Thyroid gland (tissue), 4 donors: ENCODE measurements at regions not wholly inside any gene's neighbourhood (a gene's known extent, or its start where the extent isn't known, plus 50 kb on each side); places are given as distances from the start of the nearest gene placed in this dataset. TPM values are rescaled to one million over a fixed set of nuclear protein-coding genes. Genes with fewer than 3 reads are reported as not detected.
"Not testable (repeated sequence)": the region's sequence is repeated elsewhere in the genome, so short reads cannot be mapped to it uniquely, and the experiment has no call there.

Source experiments
- DNase-seq, 2 donors: peaks; one replicate each; pipeline ENCODE4 v3.0.0-alpha.2; 2019
- H3K27ac ChIP-seq, 3 donors: fragments of 200-600 bp; sonication (generic); 1 replicate in 2 of 3; 2 replicates in 1 of 3; pipeline ENCODE4 v1.5.1; 2016 to 2019; ENCODE audit warnings: mild to moderate bottlenecking in 1 of 3, moderate library complexity in 1 of 3
- H3K27me3 ChIP-seq: fragments of 200-600 bp; sonication (generic); one replicate; pipeline ENCODE4 v1.5.1; 2019
- H3K36me3 ChIP-seq, 2 donors: fragments of 200-600 bp; sonication (generic); one replicate each; pipeline ENCODE4 v1.5.1; 2016 to 2019
- H3K4me1 ChIP-seq, 2 donors: fragments of 200-600 bp; sonication (generic); one replicate each; pipeline ENCODE4 v1.5.1; 2017 to 2019
- H3K4me3 ChIP-seq, 3 donors: fragments of 200-600 bp; sonication (generic); replicated peaks in 1 of 3; 1 replicate in 2 of 3; 2 replicates in 1 of 3; pipeline ENCODE4 v1.5.1; 2016; ENCODE audit warnings: mild to moderate bottlenecking in 1 of 3
- H3K9me3 ChIP-seq: fragments of 200-600 bp; sonication (generic); one replicate; pipeline ENCODE4 v1.5.1; 2017
- POLR2A ChIP-seq, 2 donors: fragments of 450-650 bp; IDR thresholded peaks; one replicate each; pipeline ENCODE4 v1.6.1; 2017; ENCODE audit warnings: antibody characterized with exemption in 2 of 2, mild to moderate bottlenecking in 2 of 2, moderate library complexity in 1 of 2
- WGBS, 2 donors: methylation state at CpG; one replicate each; pipeline ENCODE4 v1.1.5; 2017; 5-methylcytosine and 5-hydroxymethylcytosine counted together
- intact Hi-C: fragments of 100-400 bp; cut with DNase I; formaldehyde crosslinking; loops from one replicate; pipeline ENCODE4 v1.15.1; 2023
- small RNA-seq: library from RNA; depleted of rRNA; stranded (forward); fragments of <200 nt; gene quantifications from one replicate; pipeline ENCODE3, GENCODE V24; 2016
- TF ChIP-seq, protein P1 (sequence below), 6 experiments: fragments of 200-600 bp in 3 of 6; fragments of 450-650 bp in 3 of 6; sonication (generic) in 3 of 6; IDR thresholded peaks; one replicate each; pipeline ENCODE4 v1.5.1; 2016 to 2019; ENCODE audit warnings: antibody characterized with exemption in 6 of 6, mild to moderate bottlenecking in 2 of 6, inconsistent platforms in 1 of 6, moderate library complexity in 1 of 6

DNA sequence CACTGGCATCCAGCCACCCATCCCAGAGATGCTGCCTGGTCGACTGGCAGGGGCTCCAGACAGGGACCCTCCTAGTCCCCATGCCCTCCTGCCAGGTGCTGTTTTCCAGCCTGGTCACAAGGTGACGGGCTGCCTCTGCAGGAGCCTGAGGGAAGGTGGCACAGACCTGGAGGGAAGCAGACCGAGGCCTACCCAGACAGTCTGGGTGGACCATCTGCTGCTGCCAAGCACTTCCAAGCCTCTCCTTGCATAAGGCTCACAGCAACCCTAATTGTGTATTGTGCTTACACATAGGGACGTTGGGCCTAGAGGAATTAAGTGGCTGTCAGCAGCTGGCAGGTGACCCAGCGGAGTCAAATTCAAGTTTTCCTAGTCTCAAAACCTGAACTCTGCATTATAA lies 90.1 kb upstream of the KCNJ18 start:
- 47 to 76% methylated on average over 3 to 4 of the region's 5 CpGs for whole genome bisulfite sequencing, 2 donors
- no peak overlapping the region for H3K27ac ChIP-seq
- no peaks in the 10 kb centered on the region for H3K4me1 ChIP-seq
- H3K36me3 ChIP-seq, result no peaks in the 10 kb centered on the region
- intact Hi-C loops, result no loop called here
- no peaks in the 10 kb centered on the region for H3K27me3 ChIP-seq
- DNase-seq, result no peak
- no peak for TF ChIP-seq POLR2A (IDR thresholded peaks at IDR 0.05)
- TF ChIP-seq, protein P1, sequence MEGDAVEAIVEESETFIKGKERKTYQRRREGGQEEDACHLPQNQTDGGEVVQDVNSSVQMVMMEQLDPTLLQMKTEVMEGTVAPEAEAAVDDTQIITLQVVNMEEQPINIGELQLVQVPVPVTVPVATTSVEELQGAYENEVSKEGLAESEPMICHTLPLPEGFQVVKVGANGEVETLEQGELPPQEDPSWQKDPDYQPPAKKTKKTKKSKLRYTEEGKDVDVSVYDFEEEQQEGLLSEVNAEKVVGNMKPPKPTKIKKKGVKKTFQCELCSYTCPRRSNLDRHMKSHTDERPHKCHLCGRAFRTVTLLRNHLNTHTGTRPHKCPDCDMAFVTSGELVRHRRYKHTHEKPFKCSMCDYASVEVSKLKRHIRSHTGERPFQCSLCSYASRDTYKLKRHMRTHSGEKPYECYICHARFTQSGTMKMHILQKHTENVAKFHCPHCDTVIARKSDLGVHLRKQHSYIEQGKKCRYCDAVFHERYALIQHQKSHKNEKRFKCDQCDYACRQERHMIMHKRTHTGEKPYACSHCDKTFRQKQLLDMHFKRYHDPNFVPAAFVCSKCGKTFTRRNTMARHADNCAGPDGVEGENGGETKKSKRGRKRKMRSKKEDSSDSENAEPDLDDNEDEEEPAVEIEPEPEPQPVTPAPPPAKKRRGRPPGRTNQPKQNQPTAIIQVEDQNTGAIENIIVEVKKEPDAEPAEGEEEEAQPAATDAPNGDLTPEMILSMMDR (IDR thresholded peaks at IDR 0.05), result no peak
- H3K9me3 ChIP-seq, result no peaks in the 10 kb centered on the region
- H3K4me3 ChIP-seq, result no peak overlapping the region

DNA sequence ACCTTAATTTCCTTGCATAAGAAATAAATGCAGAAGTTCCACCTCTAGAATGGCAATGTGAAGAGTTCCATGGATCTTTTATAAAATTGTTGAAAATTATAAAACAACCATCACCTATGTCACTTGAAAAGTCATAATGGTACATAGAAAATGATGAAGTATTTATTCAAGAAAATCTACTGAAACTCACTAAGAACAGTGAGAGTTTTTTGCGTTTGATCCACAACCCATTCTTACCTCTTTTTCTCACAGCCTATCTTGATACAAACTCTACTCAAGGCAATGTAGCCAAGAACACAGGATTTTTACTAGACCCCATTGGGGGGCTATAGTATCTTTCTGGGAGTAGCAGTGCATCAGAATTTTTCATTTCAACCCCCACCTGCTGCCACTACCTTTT lies 89.0 kb upstream of the KCNJ18 start:
- H3K36me3 ChIP-seq, intact Hi-C loops, H3K4me1 ChIP-seq, DNase-seq, H3K27ac ChIP-seq, H3K9me3 ChIP-seq, H3K4me3 ChIP-seq, H3K27me3 ChIP-seq: not testable (repeated sequence)
- 93 to 95% methylated on average over 1 of the region's 1 CpG for WGBS, 2 donors

DNA sequence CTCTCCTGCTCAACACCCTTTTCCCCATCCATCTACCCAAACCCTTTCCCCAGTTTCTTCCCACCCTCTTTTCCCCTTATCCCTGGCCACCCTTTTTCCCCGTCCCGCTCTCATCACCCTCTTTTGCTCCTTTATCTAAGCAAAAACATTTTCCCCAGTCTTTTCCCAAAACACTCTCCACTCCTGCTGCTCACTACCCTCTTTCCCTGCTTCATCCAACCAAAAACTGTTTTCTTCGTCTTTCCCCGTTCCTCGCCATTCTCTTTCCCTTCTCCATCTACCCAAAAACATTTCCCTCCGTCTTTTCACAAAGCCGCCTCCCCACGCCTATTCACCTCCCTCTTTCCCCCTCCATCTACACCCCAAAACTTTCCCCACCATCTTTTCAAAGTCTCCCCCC lies 80.9 kb upstream of the KCNJ18 start:
- H3K36me3 ChIP-seq, H3K27me3 ChIP-seq, DNase-seq, H3K4me3 ChIP-seq, H3K4me1 ChIP-seq, intact Hi-C loops, H3K9me3 ChIP-seq, H3K27ac ChIP-seq: not testable (repeated sequence)
- 93 to 95% methylated on average over 8 of the region's 8 CpGs for WGBS, 2 donors

DNA sequence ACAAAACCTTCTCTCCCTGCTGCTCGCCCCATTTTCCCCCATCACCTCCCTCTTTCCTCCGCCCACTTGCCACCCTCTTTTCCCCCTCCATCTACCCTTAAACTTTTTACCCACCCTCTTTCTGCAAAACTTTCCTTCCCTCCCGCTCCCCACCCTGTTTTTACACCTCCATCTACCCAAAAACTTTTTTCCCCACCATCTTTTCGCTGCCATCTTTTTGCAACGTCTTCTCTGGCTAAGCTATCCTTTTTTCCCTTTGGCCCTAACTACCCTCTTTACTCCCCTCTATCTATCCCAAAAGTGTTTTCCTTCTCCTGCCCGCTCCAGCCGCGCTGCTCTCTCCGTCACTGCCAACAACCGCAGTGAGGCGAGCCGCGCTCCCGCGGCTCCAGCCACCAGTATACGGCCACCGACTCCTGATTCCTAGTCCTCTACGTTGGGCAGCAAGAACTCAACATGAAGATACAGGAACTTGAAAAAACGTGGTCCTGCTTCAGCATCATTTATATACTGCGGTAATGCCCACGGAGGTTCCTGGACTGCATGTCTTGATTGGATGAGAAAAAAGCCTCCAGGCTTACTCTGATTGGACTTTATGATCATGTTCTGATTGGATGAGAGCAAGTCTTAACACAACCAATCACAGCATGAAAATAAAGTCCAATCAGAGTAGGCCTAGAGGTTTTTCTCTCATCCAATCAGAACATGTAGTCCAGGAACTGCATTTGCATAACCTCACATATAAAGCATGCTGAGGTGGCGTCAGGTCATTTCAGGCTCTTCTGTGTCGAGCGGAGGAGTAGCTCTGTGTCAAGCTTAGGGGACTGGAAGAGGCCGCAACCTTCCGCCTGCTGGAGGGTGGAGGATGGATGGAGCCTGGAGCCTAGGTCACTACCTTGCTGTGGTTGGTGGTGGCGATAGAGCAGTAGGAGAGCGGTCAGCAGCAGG lies 79.9 kb upstream of the KCNJ18 start:
- H3K4me1 ChIP-seq, H3K4me3 ChIP-seq, H3K27me3 ChIP-seq, H3K9me3 ChIP-seq, DNase-seq, intact Hi-C loops, H3K27ac ChIP-seq, H3K36me3 ChIP-seq: not testable (repeated sequence)
- 78 to 80% methylated on average over 28 of the region's 28 CpGs for WGBS, 2 donors

DNA sequence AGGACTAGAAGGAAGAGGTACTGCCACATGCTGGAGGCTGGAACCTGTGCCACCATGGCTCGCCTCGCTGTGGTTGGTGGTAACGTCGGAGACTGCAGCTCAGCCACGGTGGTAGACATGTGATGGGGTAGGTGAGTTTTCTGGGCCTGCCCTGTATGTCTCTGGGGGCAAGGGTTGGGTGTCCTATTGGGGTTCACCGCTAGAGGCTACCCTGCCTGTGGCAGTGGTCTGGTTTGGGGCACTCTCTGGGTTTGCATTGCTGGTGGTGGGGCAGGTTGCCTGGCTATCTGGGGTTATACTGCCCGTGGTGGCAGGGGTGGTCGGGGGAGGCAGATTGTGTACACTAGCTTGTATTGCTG lies 79.3 kb upstream of the KCNJ18 start:
- no peak for DNase-seq
- no peak for TF ChIP-seq POLR2A (IDR thresholded peaks at IDR 0.05)
- TF ChIP-seq, protein P1 (IDR thresholded peaks at IDR 0.05), result no peak
- WGBS, 2 donors, result 93% methylated on average over 8 of the region's 8 CpGs
- H3K4me3 ChIP-seq, result no peak overlapping the region
- no peaks in the 10 kb centered on the region for H3K27me3 ChIP-seq
- no peaks in the 10 kb centered on the region for H3K36me3 ChIP-seq
- H3K9me3 ChIP-seq, result no peaks in the 10 kb centered on the region
- intact Hi-C loops, result no loop called here
- H3K27ac ChIP-seq, result no peak overlapping the region
- H3K4me1 ChIP-seq, result no peaks in the 10 kb centered on the region

DNA sequence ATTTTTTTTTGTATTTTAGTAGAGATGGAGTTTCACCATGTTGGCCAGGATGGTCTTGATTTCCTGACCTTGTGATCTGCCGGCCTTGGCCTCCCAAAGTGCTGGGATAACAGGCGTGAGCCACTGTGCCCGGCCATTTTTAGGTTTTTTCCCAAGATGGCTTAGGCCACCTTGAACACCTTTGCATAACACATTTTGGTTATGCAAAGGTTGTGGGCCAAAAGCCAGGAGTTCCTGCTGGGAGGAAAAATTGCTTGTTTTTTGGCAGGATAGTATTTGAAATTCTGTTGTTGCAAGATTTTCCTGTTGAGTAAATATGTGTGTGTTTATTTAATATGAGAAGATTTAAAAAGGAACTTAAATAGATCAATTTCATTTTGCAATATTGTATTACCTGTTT lies 65.3 kb upstream of the KCNJ18 start:
- intact Hi-C loops, H3K27ac ChIP-seq, H3K27me3 ChIP-seq, H3K9me3 ChIP-seq, H3K4me1 ChIP-seq, H3K4me3 ChIP-seq, H3K36me3 ChIP-seq, DNase-seq: not testable (repeated sequence)
- 85 to 91% methylated on average over 3 of the region's 3 CpGs for WGBS, 2 donors

Small RNA genes lying in the stretch of these regions (small RNA-seq; reads per million reads assigned to genes)
- gene AC233702.6, result not detected
- not detected for gene AC233702.8
